ENCODE measurements at regions not wholly inside any gene's neighbourhood (a gene's known extent, or its start where the extent isn't known, plus 50 kb on each side); places are given as distances from the start of the nearest gene placed in this dataset.
"Not testable (repeated sequence)": the region's sequence is repeated elsewhere in the genome, so short reads cannot be mapped to it uniquely, and the experiment has no call there.

DNA sequence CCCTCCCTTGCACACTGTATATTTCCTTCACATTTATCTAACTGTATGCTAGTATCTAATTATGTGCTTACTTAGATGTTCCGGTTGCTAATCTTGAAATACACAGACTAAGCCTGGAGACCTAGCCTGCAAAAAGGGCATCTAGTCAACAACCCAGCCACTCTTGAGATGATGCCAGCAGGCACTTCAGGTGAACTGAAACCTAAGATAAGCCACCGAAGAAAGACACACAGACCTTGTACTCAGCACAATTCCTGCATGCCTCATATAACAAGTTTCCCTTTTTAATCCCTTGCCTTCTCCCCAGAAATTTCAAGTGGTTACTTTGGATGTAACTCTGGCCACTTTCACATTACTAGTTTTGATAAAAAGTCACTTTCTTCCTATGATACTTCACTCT, 2506.6 kb downstream of the ARAP2 start:
- TF ChIP-seq EP300 (IDR thresholded peaks at IDR 0.05) = no peak
- TF ChIP-seq, protein P1, sequence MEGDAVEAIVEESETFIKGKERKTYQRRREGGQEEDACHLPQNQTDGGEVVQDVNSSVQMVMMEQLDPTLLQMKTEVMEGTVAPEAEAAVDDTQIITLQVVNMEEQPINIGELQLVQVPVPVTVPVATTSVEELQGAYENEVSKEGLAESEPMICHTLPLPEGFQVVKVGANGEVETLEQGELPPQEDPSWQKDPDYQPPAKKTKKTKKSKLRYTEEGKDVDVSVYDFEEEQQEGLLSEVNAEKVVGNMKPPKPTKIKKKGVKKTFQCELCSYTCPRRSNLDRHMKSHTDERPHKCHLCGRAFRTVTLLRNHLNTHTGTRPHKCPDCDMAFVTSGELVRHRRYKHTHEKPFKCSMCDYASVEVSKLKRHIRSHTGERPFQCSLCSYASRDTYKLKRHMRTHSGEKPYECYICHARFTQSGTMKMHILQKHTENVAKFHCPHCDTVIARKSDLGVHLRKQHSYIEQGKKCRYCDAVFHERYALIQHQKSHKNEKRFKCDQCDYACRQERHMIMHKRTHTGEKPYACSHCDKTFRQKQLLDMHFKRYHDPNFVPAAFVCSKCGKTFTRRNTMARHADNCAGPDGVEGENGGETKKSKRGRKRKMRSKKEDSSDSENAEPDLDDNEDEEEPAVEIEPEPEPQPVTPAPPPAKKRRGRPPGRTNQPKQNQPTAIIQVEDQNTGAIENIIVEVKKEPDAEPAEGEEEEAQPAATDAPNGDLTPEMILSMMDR (IDR thresholded peaks at IDR 0.05) = no peak
- TF ChIP-seq POLR2A (IDR thresholded peaks at IDR 0.05) = no peak
- no peak overlapping the region for H3K27ac ChIP-seq
- no peak overlapping the region for H3K4me3 ChIP-seq
- H3K36me3 ChIP-seq = no peaks in the 10 kb centered on the region
- no peaks in the 10 kb centered on the region for H3K27me3 ChIP-seq
- no peaks in the 10 kb centered on the region for H3K4me1 ChIP-seq
- no peaks in the 10 kb centered on the region for H3K9me3 ChIP-seq
- no peak for DNase-seq (ENCODE audit: low spot score in 2 of 2)
- WGBS, 2 donors = 91 to 96% methylated on average over 2 of the region's 2 CpGs

DNA sequence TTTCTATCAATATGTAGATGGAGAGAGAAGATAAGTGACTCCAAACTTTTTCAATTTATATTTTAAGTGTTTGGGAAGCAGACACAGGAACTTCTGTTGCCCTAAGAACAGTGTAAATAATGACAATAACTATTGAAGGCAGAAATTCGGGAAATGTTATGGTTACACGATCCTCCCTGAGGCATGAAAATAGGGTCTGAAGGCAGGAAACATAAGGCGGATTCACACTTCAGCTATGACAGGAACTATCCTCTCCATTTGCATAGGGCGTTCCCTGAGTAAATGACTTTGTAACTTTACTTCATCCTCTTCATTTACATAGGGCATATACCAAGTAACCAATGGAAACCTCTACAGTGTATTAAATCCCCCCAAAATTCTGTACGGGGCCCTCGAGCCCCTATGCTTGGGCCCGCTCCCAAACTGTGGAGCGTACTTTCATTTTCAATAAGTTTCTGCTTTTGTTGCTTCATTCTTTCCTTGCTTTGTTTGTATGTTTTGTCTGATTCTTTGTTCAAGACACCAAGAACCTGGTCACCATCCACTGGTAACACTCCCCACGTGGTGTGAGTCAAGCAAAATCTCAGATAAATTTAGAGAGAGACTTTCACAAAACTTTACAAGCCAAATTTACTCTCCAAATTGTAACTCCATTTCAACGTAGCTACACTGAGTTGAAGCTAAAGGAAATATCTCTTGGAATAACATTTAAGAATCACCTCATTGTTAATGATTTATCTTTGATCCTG, 2504.3 kb downstream of the ARAP2 start:
- no peak overlapping the region for H3K27ac ChIP-seq
- WGBS, 2 donors = 73 to 77% methylated on average over 10 of the region's 10 CpGs

DNA sequence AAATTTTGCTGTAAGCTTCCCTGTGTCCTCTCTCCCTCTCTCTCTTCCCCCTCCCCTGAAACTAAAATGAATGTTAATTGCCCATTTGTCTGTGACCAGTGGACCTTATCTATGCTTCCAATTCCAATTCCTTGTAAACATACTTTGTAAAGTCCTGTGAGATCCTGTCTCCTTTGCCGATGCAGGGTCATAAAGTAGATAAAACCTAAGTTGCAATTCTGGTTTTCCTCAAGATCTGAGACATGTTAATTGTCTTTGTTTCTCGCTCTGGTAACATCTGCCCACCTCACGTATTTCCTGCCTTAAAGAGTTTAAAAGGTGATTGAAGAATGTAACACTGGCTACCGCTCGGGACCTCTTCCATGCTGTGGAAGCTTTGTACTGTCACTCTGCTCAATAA, 2503.4 kb downstream of the ARAP2 start:
- not testable (repeated sequence) for H3K27ac ChIP-seq; H3K4me3 ChIP-seq; H3K36me3 ChIP-seq; H3K9me3 ChIP-seq; DNase-seq (ENCODE audit: low spot score in 2 of 2); H3K4me1 ChIP-seq; H3K27me3 ChIP-seq
- WGBS, 2 donors = 40 to 54% methylated on average over 5 of the region's 5 CpGs

More for the DNA sequence above, 2504.3 kb downstream of the ARAP2 start:
- Histone ChIP-seq H3K27me3 (no peaks in the 10 kb centered on the region), H3K9me3 (no peaks in the 10 kb centered on the region), H3K4me3 (no peak overlapping the region), H3K4me1 (no peaks in the 10 kb centered on the region), H3K36me3 (no peaks in the 10 kb centered on the region)
- no peak for DNase-seq (ENCODE audit: low spot score in 2 of 2)
- TF ChIP-seq EP300 (IDR thresholded peaks at IDR 0.05) (no peak), POLR2A (IDR thresholded peaks at IDR 0.05) (no peak)
- TF ChIP-seq, protein P1 (IDR thresholded peaks at IDR 0.05) = no peak

- Histone ChIP-seq H3K9me3 (no peaks in the 10 kb centered on the region), H3K4me3 (no peak overlapping the region), H3K36me3 (no peaks in the 10 kb centered on the region), H3K27ac (no peak overlapping the region), H3K4me1 (no peaks in the 10 kb centered on the region), H3K27me3 (no peaks in the 10 kb centered on the region)
- TF ChIP-seq EP300 (IDR thresholded peaks at IDR 0.05) = no peak
- 65 to 71% methylated on average over 2 of the region's 2 CpGs for WGBS, 2 donors
- DNase-seq (ENCODE audit: low spot score in 2 of 2) = no peak
These were observed 2497.3 kb downstream of the ARAP2 start for GRCh38 chr4:33746979-33747378.

GRCh38 chr4:33751050-33751449, 2493.3 kb downstream of the ARAP2 start:
- TF ChIP-seq POLR2A (IDR thresholded peaks at IDR 0.05) (no peak), EP300 (IDR thresholded peaks at IDR 0.05) (no peak)
- TF ChIP-seq, protein P1 (IDR thresholded peaks at IDR 0.05) = no peak
- H3K4me1 ChIP-seq = no peaks in the 10 kb centered on the region
- no peaks in the 10 kb centered on the region for H3K27me3 ChIP-seq
- H3K36me3 ChIP-seq = no peaks in the 10 kb centered on the region
- 91 to 94% methylated on average over 3 of the region's 3 CpGs for WGBS, 2 donors
- H3K4me3 ChIP-seq = no peak overlapping the region
- no peak for DNase-seq (ENCODE audit: low spot score in 2 of 2)
- no peak overlapping the region for H3K27ac ChIP-seq
- no peaks in the 10 kb centered on the region for H3K9me3 ChIP-seq

- WGBS, 2 donors = 68 to 75% methylated on average over 2 of the region's 2 CpGs
- TF ChIP-seq EP300 (IDR thresholded peaks at IDR 0.05) (no peak), POLR2A (IDR thresholded peaks at IDR 0.05) (no peak)
- TF ChIP-seq, protein P1 (IDR thresholded peaks at IDR 0.05) = no peak
- Histone ChIP-seq H3K27me3 (no peaks in the 10 kb centered on the region), H3K9me3 (no peaks in the 10 kb centered on the region), H3K4me3 (no peak overlapping the region), H3K4me1 (no peaks in the 10 kb centered on the region), H3K36me3 (no peaks in the 10 kb centered on the region), H3K27ac (no peak overlapping the region)
- DNase-seq (ENCODE audit: low spot score in 2 of 2) = no peak
These were observed 2471.7 kb downstream of the ARAP2 start for GRCh38 chr4:33772582-33772981.
